Nephron progenitor cell (in vitro differentiated cells): ENCODE measurements at regions not wholly inside any gene's neighbourhood (a gene's known extent, or its start where the extent isn't known, plus 50 kb on each side); places are given as distances from the start of the nearest gene placed in this dataset.

Experiments used
- DNase-seq: peaks from one replicate; pipeline ENCODE4 v3.0.0; 2021
- H3K27ac Mint-ChIP-seq: 2 replicates; pipeline ENCODE4 v1.8.0; 2021; ENCODE audit warnings: mild to moderate bottlenecking, moderate library complexity, mixed read lengths
- H3K27me3 Mint-ChIP-seq: 2 replicates; pipeline ENCODE4 v1.8.0; 2021; ENCODE audit warnings: mild to moderate bottlenecking, low read depth, mixed read lengths; ENCODE audit not compliant: poor library complexity
- H3K36me3 Mint-ChIP-seq: 2 replicates; pipeline ENCODE4 v1.8.0; 2021; ENCODE audit warnings: low read depth, mixed read lengths
- H3K4me1 Mint-ChIP-seq: 2 replicates; pipeline ENCODE4 v1.8.0; 2021; ENCODE audit warnings: mixed read lengths
- H3K4me3 Mint-ChIP-seq: 2 replicates; pipeline ENCODE4 v1.8.0; 2021; ENCODE audit warnings: mild to moderate bottlenecking, moderate library complexity, mixed read lengths
- H3K9me3 Mint-ChIP-seq: 2 replicates; pipeline ENCODE4 v1.8.0; 2021; ENCODE audit warnings: mild to moderate bottlenecking, moderate library complexity, mixed read lengths
- TF ChIP-seq, protein P1 (sequence below): fragments of 200-600 bp; sonication (generic); IDR thresholded peaks from 2 replicates; pipeline ENCODE4 v1.5.0; 2021; ENCODE audit warnings: antibody characterized with exemption

DNA sequence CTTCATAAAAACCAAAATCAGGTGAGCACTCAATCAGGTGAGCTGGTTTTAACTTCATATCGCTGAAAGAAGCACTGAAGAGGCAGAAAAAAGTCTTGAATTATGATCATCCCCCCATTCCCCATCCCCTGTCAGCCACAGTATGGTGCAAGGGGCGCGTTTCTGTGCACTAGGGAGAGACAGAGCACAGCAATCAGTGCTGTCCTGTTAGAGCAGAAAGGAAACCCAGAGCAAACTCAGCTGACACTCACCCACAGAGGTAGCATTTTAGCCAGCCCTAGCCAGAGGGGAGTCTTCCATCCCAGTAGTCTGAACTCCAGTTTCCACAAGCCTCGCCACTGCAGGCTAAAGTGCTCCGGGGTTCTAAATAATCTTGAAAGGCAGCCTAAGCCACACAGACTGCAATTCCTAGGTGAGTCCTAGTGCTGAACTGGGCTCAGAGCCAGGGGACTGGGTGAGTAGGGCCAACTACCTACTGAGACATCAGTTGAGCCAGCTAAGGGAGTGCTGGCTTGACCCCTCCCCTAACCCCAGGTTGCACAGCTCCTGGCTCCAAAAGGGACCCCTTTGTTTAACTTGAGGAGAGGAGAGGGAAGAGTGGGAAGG is 1352.6 kb upstream of the GJE1 start:
- TF ChIP-seq, protein P1, sequence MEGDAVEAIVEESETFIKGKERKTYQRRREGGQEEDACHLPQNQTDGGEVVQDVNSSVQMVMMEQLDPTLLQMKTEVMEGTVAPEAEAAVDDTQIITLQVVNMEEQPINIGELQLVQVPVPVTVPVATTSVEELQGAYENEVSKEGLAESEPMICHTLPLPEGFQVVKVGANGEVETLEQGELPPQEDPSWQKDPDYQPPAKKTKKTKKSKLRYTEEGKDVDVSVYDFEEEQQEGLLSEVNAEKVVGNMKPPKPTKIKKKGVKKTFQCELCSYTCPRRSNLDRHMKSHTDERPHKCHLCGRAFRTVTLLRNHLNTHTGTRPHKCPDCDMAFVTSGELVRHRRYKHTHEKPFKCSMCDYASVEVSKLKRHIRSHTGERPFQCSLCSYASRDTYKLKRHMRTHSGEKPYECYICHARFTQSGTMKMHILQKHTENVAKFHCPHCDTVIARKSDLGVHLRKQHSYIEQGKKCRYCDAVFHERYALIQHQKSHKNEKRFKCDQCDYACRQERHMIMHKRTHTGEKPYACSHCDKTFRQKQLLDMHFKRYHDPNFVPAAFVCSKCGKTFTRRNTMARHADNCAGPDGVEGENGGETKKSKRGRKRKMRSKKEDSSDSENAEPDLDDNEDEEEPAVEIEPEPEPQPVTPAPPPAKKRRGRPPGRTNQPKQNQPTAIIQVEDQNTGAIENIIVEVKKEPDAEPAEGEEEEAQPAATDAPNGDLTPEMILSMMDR = no peak
- Mint-ChIP-seq H3K4me3 (no peak overlapping the region), H3K4me1 (no peaks in the 10 kb centered on the region), H3K27me3 (no peaks in the 10 kb centered on the region), H3K36me3 (no peaks in the 10 kb centered on the region), H3K27ac (no peak overlapping the region), H3K9me3 (no peaks in the 10 kb centered on the region)
- no peak for DNase-seq

DNA sequence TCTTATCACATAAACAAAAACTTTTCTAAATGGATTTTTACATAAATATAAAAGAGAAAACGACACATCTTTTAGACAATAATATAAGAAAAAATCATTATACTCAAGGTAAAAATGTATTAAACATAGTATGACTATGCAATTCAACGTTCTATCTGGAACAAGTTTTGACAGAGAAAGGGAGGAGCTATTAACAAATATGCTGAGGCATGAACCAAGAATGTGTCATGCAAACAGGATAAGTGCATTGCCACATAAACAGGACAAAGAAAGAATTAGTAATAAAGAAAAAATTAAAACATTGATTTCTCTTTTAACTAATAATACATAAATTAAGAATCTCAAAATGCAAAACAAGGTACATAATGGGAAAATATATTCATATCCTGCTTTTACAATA is 1353.4 kb upstream of the GJE1 start:
- H3K9me3 Mint-ChIP-seq = no peaks in the 10 kb centered on the region
- H3K36me3 Mint-ChIP-seq = no peaks in the 10 kb centered on the region
- no peaks in the 10 kb centered on the region for H3K27me3 Mint-ChIP-seq
- no peak overlapping the region for H3K27ac Mint-ChIP-seq
- H3K4me1 Mint-ChIP-seq = no peaks in the 10 kb centered on the region
- H3K4me3 Mint-ChIP-seq = no peak overlapping the region
- DNase-seq = no peak
- TF ChIP-seq, protein P1 = no peak

DNA sequence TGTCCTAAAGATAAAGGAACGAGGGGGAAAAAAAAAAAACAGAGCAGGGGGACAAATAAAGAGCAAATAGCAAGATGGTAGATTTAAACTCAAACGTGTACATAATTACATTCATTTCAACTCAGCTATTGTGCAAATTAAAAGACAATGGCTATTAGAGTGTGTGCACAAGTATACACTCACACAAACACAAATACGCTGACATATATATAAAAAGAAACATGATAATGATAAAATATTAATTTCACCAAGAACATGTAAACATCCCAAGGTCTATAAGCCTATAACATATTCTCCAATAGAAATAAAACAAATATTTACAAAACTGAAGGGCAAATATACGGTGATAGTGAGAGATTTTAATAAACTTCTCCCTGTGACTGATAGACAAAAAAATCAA is 1354.9 kb upstream of the GJE1 start:
- no peak overlapping the region for H3K4me3 Mint-ChIP-seq
- H3K36me3 Mint-ChIP-seq = no peaks in the 10 kb centered on the region
- no peak overlapping the region for H3K27ac Mint-ChIP-seq

DNA sequence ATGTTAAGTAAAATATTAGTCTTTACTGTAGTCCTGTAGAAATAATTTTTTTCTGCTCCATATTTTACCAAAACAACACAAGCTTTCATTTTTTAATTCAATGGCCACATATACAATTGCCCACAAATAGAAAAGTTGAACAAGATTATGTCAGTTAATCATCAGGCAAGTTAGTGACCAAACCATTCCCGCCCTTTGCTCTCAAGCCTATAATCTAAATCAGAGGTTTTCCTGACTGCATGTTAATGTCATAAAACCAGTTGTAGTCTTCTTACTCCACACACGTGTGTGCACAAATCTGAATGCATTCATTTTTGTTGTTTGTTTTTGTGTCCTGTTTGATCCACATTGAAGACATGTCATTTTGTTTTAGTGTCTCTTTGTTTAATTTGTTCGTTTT is 1357.7 kb upstream of the GJE1 start:
- Mint-ChIP-seq H3K9me3 (peaks cover 7% of the 10 kb centered on the region), H3K4me1 (no peaks in the 10 kb centered on the region), H3K36me3 (no peaks in the 10 kb centered on the region), H3K27me3 (no peaks in the 10 kb centered on the region), H3K27ac (no peak overlapping the region), H3K4me3 (no peak overlapping the region)
- TF ChIP-seq, protein P1 = no peak
- DNase-seq = no peak

More for the DNA sequence above, 1354.9 kb upstream of the GJE1 start:
- DNase-seq = no peak
- H3K27me3 Mint-ChIP-seq = no peaks in the 10 kb centered on the region
- H3K4me1 Mint-ChIP-seq = no peaks in the 10 kb centered on the region
- TF ChIP-seq, protein P1 = no peak
- no peaks in the 10 kb centered on the region for H3K9me3 Mint-ChIP-seq

DNA sequence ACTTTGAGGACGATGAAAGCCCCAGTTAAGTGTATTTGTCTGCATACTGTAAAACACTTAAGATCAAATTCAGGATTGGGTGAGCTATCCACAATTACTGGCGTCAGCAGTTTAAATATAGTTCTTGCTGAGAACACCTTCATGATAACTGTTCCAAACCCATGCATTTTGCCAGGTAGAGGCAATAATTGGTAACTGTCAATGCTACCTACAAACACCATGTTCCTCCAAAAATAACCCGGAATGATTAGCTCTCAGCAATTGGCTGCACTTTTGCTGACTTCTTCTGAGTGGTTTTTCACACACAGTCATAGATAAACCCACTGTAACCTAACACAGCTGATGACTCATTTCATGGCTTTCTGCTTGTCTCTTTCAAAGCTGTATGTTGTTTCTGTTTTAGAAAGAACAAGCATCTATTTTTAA is 1358.6 kb upstream of the GJE1 start:
- DNase-seq = no peak
- no peaks in the 10 kb centered on the region for H3K36me3 Mint-ChIP-seq
- no peak overlapping the region for H3K27ac Mint-ChIP-seq

DNA sequence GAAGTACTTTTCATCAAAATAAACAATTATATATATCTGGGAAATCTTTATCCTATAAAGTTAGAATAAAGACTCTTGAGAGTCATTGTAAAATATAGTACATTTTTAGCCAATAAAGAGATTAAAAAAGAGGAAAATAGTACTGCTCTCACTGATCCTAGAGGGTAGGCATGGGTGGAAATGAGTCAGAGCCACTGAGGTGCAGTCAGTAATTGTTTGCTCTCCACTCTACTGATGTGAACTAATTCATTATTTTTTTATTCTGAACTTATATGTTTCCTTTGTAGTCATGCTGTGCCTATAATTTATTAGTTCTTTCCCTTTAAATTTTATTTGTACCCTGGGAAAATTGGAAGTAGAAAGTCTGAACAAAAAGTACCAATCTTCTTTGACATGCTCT is 1359.4 kb upstream of the GJE1 start:
- H3K27ac Mint-ChIP-seq = no peak overlapping the region
- no peaks in the 10 kb centered on the region for H3K27me3 Mint-ChIP-seq
- TF ChIP-seq, protein P1 = no peak
- H3K4me1 Mint-ChIP-seq = no peaks in the 10 kb centered on the region
- H3K36me3 Mint-ChIP-seq = no peaks in the 10 kb centered on the region
- peaks cover 19% of the 10 kb centered on the region for H3K9me3 Mint-ChIP-seq
- no peak overlapping the region for H3K4me3 Mint-ChIP-seq
- no peak for DNase-seq

More for the DNA sequence above, 1358.6 kb upstream of the GJE1 start:
- Mint-ChIP-seq H3K4me3 (no peak overlapping the region), H3K27me3 (no peaks in the 10 kb centered on the region), H3K9me3 (peaks cover 14% of the 10 kb centered on the region), H3K4me1 (no peaks in the 10 kb centered on the region)
- TF ChIP-seq, protein P1 = no peak
